Common myeloid progenitor, CD34-positive (primary cell): ENCODE measurements at regions not wholly inside any gene's neighbourhood (a gene's known extent, or its start where the extent isn't known, plus 50 kb on each side); places are given as distances from the start of the nearest gene placed in this dataset.

Source experiments
- CTCF ChIA-PET: fragments of 350-600 bp; sonication (Branson Sonifier 250); formaldehyde crosslinking; loops from one replicate; lab custom pipeline; 2021; ENCODE audit warnings: antibody characterized with exemption; lab: Charles Lee
- POLR2A ChIA-PET: fragments of 350-600 bp; sonication (Branson Sonifier 250); formaldehyde crosslinking; loops from one replicate; lab custom pipeline; 2021; ENCODE audit warnings: antibody characterized with exemption; lab: Charles Lee
- DNase-seq, 3 donors: peaks; one replicate each; pipeline versions ENCODE4 v3.0.0 to v3.0.0-alpha.2; 2013
- H3K27ac ChIP-seq, 2 experiments: 1 replicate in 1 of 2; 2 replicates in 1 of 2; pipeline ENCODE4 v1.7.0; 2013; ENCODE audit warnings: inconsistent platforms in 2 of 2, low read length in 2 of 2, mild to moderate bottlenecking in 2 of 2, low read depth in 1 of 2, moderate library complexity in 1 of 2; ENCODE audit not compliant: severe bottlenecking in 2 of 2, insufficient read depth in 1 of 2, poor library complexity in 1 of 2
- H3K27me3 ChIP-seq, 5 experiments: replicated peaks in 2 of 5; 1 replicate in 3 of 5; 2 replicates in 2 of 5; pipeline versions ENCODE4 v1.6.1 to v1.7.0; 2013; ENCODE audit warnings: low read length in 4 of 5, mild to moderate bottlenecking in 2 of 5, moderate library complexity in 2 of 5, inconsistent platforms in 1 of 5; ENCODE audit not compliant: insufficient read depth in 5 of 5, control insufficient read depth in 4 of 5
- H3K36me3 ChIP-seq, 4 experiments: 1 replicate in 2 of 4; 2 replicates in 2 of 4; pipeline versions ENCODE4 v1.6.1 to v1.7.0; 2013; ENCODE audit warnings: low read length in 3 of 4, control low read depth in 1 of 4, mild to moderate bottlenecking in 1 of 4; ENCODE audit not compliant: control insufficient read depth in 4 of 4, insufficient read depth in 4 of 4
- H3K4me1 ChIP-seq, 4 experiments: 1 replicate in 3 of 4; 2 replicates in 1 of 4; pipeline versions ENCODE4 v1.6.1 to v1.7.1; 2013; ENCODE audit warnings: low read length in 3 of 4, mild to moderate bottlenecking in 3 of 4, control low read depth in 1 of 4, inconsistent platforms in 1 of 4, moderate library complexity in 1 of 4; ENCODE audit not compliant: control insufficient read depth in 4 of 4, insufficient read depth in 4 of 4; ENCODE audit errors: control extremely low read depth in 1 of 4
- H3K4me3 ChIP-seq, 7 experiments: 1 replicate in 4 of 7; 2 replicates in 3 of 7; pipeline versions ENCODE4 v1.5.1 to v1.7.0; 2013; ENCODE audit warnings: mild to moderate bottlenecking in 7 of 7, low read length in 6 of 7, moderate library complexity in 6 of 7, inconsistent platforms in 2 of 7, low read depth in 2 of 7, control low read depth in 1 of 7; ENCODE audit not compliant: insufficient read depth in 4 of 7, control insufficient read depth in 1 of 7; ENCODE audit errors: extremely low read depth in 1 of 7
- H3K9me3 ChIP-seq, 5 experiments: 1 replicate in 4 of 5; 2 replicates in 1 of 5; pipeline versions ENCODE4 v1.6.1 to v1.7.1; 2013; ENCODE audit warnings: low read length in 4 of 5, mild to moderate bottlenecking in 2 of 5, inconsistent platforms in 1 of 5, low read depth in 1 of 5, moderate library complexity in 1 of 5; ENCODE audit not compliant: control insufficient read depth in 4 of 5, insufficient read depth in 2 of 5; ENCODE audit errors: control extremely low read depth in 1 of 5
- WGBS: methylation state at CpG from one replicate; pipeline ENCODE4 v1.1.5; 2013; ENCODE audit not compliant: insufficient coverage; 5-methylcytosine and 5-hydroxymethylcytosine counted together

GRCh38 chr2:144249035-144249637 lies 270.8 kb downstream of the ZEB2 start:
- no peak overlapping the region for H3K4me3 ChIP-seq
- peaks cover 0 to 2% (median 1%) of the 10 kb centered on the region in 4 experiments for H3K36me3 ChIP-seq
- H3K9me3 ChIP-seq, result peaks cover 4 to 21% (median 12%) of the 10 kb centered on the region in 5 experiments
- no peak for DNase-seq
- 100% methylated on average over 1 of the region's 4 CpGs for WGBS
- no peaks in the 10 kb centered on the region for H3K27me3 ChIP-seq
- POLR2A ChIA-PET, result no interaction called here
- H3K27ac ChIP-seq, result no peak overlapping the region
- H3K4me1 ChIP-seq, result no peaks in the 10 kb centered on the region
- CTCF ChIA-PET, result no interaction called here

- Histone ChIP-seq H3K4me3 (no peak overlapping the region), H3K36me3 (peaks cover 0 to 2% (median 1%) of the 10 kb centered on the region in 4 experiments), H3K4me1 (no peaks in the 10 kb centered on the region), H3K9me3 (peaks cover 4 to 16% (median 7%) of the 10 kb centered on the region in 5 experiments), H3K27ac (no peak overlapping the region), H3K27me3 (no peaks in the 10 kb centered on the region)
- CTCF ChIA-PET, result no interaction called here
- POLR2A ChIA-PET, result no interaction called here
- 93% methylated on average over 2 of the region's 4 CpGs for WGBS
- no peak for DNase-seq
Observed at GRCh38 chr2:144248350-144249034, 271.4 kb downstream of the ZEB2 start.

GRCh38 chr2:144244938-144245337 lies 275.0 kb downstream of the ZEB2 start:
- H3K27ac ChIP-seq, result no peak overlapping the region
- no peaks in the 10 kb centered on the region for H3K36me3 ChIP-seq
- ChIA-PET POLR2A (no interaction called here), CTCF (no interaction called here)
- no peaks in the 10 kb centered on the region for H3K27me3 ChIP-seq
- H3K9me3 ChIP-seq, result no peaks in the 10 kb centered on the region
- no peak for DNase-seq
- H3K4me1 ChIP-seq, result peaks cover 0 to 4% (median 0%) of the 10 kb centered on the region in 4 experiments
- H3K4me3 ChIP-seq, result no peak overlapping the region

GRCh38 chr2:144242311-144242710 lies 277.6 kb downstream of the ZEB2 start:
- POLR2A ChIA-PET, result no interaction called here
- H3K9me3 ChIP-seq, result no peaks in the 10 kb centered on the region

GRCh38 chr2:144241801-144242200 lies 278.1 kb downstream of the ZEB2 start:
- Histone ChIP-seq H3K4me1 (peaks cover 0 to 5% (median 4%) of the 10 kb centered on the region in 4 experiments), H3K27me3 (no peaks in the 10 kb centered on the region), H3K27ac (peak overlapping the region in 1 of 2 experiments; percentile 27), H3K36me3 (no peaks in the 10 kb centered on the region), H3K9me3 (no peaks in the 10 kb centered on the region), H3K4me3 (no peak overlapping the region)
- 100% methylated on average over 1 of the region's 1 CpG for WGBS
- CTCF ChIA-PET, result interaction anchor here (0.7 to 1.6 kb wide), 7 partner anchors 10 to 203 kb away, joined by 3 to 9 read pairs (median 3); no protein-coding TSS in a partner anchor
- no peak for DNase-seq
- POLR2A ChIA-PET, result no interaction called here

More at GRCh38 chr2:144242311-144242710, 277.6 kb downstream of the ZEB2 start:
- H3K4me3 ChIP-seq, result no peak overlapping the region
- peaks cover 0 to 5% (median 4%) of the 10 kb centered on the region in 4 experiments for H3K4me1 ChIP-seq
- no peak overlapping the region for H3K27ac ChIP-seq
- CTCF ChIA-PET, result interaction anchor here (0.7 to 1.6 kb wide), 8 partner anchors 8 to 203 kb away, joined by 3 to 9 read pairs (median 3); no protein-coding TSS in a partner anchor
- no peak for DNase-seq
- no peaks in the 10 kb centered on the region for H3K27me3 ChIP-seq
- WGBS, result no CpG with 5 or more reads among the region's 3 CpGs
- H3K36me3 ChIP-seq, result no peaks in the 10 kb centered on the region

GRCh38 chr2:144240656-144241339 lies 279.1 kb downstream of the ZEB2 start:
- H3K27ac ChIP-seq, result no peak overlapping the region
- no peaks in the 10 kb centered on the region for H3K9me3 ChIP-seq
- H3K4me3 ChIP-seq, result no peak overlapping the region
- DNase-seq, result no peak
- no peaks in the 10 kb centered on the region for H3K27me3 ChIP-seq
- H3K4me1 ChIP-seq, result peaks cover 0 to 5% (median 4%) of the 10 kb centered on the region in 4 experiments
- POLR2A ChIA-PET, result interaction anchor here (0.5 kb wide), 1 partner anchor 9 kb away, joined by 3 read pairs; no protein-coding TSS in a partner anchor
- CTCF ChIA-PET, result no interaction called here
- no peaks in the 10 kb centered on the region for H3K36me3 ChIP-seq
- WGBS, result 80% methylated on average over 2 of the region's 3 CpGs
